ENCODE measurements at regions not wholly inside any gene's neighbourhood (a gene's known extent, or its start where the extent isn't known, plus 50 kb on each side); places are given as distances from the start of the nearest gene placed in this dataset.

- no peak for DNase-seq
Measured at GRCh38 chr2:60091266-60091665, 462.2 kb downstream of the BCL11A start.

DNA sequence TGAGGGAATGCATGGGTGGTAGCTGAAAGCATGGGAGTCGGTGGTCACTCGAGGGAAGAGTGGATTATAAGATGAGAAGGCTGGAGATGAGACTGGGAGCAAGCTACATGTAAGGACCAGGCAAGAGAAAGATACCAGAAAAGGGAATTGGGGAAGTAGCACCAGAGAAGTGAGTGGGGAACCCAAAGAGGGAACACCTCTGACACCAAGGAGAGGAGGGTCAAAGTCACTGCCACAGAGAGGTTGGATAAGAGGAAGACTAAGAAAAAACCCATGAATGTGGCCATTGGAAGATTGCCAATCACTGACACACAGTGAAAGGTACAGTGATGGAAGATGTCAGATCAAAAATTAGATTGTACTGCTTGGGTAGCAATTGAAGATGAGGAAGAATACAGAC is 473.9 kb downstream of the BCL11A start:
- no peak for DNase-seq

- no peak for DNase-seq
Measured at GRCh38 chr2:60075048-60075447, 478.4 kb downstream of the BCL11A start.

- no peak for DNase-seq
Measured at GRCh38 chr2:60073201-60073600, 480.3 kb downstream of the BCL11A start.

DNA sequence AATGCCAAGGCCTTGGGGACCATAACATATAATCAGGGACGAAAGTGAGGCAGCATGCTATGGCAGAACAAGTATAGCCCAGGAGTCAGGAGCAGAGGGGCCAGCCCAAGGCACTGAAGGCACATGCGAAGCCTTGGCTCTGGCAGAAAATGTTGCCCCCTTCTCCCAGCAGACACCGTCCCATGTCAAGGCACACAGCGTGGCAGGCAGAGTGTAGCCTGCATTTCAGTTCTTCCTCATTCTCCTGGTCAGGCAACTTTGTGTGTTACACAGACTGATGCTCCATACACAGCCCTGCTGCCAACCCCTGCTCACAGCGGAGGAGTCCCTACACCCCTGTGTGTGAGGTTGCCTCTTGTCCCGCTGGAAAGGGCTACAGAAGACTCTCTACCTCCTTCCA is 480.8 kb downstream of the BCL11A start:
- no peak for DNase-seq

DNA sequence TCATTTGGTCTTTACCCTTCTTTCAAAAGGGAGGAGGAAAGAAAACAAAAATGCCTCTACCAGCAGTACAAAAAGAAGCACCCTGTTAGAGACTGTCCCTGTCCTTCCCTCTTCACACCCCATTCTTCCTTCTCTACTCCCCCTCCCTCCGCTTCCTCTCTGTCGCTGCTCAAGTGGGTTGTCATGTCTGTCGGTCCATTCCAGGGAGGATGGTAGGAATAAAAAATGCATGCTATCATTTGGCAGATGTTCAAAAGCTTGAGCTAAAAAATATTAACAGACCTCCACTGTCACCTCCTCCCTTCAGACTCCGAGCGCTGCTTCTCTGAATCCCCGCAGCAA is 482.0 kb downstream of the BCL11A start:
- DNase-seq: no peak

- DNase-seq: no peak
Measured at GRCh38 chr2:60070736-60071489, 482.5 kb downstream of the BCL11A start.

- DNase-seq: no peak
Measured at GRCh38 chr2:60070196-60070595, 483.3 kb downstream of the BCL11A start.

DNA sequence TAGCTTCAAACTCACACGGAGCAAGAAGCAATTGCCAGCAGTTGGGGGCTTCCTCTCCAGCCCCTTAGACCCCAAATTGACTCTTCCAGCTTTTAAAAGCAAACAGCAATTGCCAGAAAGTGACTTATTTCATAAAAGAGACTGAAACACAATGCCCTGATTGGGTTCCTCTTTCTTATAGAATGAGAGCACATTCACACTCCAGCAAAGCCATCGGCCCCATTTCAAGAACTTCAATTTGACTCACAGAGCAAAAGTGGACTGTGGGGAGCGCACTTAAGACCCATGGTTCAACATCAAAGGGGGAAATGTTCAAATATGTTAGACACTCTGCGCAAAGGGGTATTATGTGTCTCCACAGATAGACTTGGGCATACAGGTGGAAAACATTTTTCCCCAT is 484.7 kb downstream of the BCL11A start:
- DNase-seq: no peak

DNA sequence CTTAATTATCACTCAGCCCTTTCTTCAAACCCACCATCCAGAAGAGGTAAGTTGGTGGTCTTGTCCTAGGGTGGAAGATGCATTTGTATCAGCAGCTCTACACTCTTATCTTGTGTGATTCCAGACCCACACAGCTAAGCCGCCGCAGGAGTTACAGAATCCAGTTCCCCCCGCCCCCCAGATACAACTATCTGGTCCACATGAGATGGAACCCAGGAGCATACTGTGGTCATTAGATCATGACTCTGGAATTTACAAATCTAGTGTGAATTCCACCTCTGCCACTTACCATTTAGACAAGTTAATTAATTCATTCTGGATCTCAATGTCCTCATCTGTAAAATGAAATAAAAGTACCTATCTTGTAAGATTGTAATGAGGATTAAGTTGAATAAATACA is 486.4 kb downstream of the BCL11A start:
- no peak for DNase-seq

- no peak for DNase-seq
Measured at GRCh38 chr2:60066096-60066839, 487.2 kb downstream of the BCL11A start.

DNA sequence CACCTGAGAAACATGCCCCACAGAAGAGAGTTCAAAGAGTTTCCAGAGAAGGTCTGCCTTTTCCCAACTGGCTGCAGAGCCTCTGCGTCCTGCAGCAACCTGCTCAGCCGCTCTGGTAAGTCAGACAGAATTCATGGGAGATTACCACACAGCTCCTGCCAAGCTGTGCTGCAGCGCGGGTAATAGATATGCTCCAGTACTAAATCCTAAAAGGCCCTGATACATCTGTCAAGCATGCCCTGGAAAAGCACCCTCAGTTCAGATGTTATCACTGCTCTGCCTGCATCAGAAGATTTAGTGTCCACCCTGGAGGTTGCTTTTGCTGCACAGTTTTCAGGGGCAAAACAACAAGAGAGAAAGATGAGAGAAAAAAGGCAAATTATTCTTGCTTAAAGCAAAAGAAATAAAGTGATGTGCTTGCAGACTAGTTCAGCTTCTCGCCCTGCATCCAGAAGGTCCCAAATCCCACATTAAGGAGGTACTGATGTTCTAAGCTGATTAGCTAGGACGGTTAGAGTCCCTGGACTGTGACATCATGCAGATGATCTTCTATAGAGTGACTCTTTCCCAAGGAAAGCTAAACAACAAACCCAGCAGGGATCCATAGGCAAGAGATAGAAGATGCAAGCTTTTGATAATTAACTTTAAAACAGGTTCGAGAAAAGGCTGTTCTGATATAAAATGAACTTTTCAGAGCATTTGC is 488.6 kb downstream of the BCL11A start:
- DNase-seq: no peak

- no peak for DNase-seq
Measured at GRCh38 chr2:60058781-60059180, 494.7 kb downstream of the BCL11A start.

DNA sequence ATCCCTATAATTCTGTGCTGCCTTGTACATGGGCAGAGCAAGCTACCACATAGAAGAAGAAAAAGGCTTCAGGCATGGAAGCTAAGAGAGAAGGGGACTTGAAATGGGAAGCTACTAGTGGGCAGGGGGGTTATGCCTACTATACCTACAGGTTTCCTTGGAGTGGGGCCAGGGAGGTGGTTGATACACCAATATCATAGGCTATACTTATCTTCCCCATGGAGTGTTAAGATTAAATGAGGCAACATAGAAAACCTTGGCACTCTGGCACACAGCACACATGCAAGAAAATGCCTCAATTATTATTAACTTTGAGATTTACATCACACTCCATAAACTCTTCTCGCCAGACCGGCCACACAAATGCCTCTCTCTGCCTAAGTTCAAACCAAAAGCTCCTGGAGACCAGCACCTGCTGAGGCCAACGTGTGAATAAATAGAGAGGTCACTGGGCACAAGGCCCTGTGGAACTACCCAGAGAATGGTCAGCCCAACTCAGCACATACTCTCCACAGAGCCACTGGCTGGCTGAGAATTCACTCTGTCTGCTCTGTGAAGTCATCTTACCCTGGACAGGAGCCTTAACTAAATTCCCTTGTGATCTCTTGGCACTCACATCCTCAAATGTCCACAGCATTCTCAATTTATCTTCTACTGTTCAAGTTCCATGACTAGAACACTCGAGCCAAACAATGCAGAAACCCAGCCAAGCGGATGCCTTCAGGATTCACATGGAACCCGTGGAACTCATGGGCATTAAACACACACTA is 498.7 kb downstream of the BCL11A start:
- DNase-seq: no peak

GRCh38 chr2:60053791-60054190 is 499.7 kb downstream of the BCL11A start:
- no peak for DNase-seq

DNA sequence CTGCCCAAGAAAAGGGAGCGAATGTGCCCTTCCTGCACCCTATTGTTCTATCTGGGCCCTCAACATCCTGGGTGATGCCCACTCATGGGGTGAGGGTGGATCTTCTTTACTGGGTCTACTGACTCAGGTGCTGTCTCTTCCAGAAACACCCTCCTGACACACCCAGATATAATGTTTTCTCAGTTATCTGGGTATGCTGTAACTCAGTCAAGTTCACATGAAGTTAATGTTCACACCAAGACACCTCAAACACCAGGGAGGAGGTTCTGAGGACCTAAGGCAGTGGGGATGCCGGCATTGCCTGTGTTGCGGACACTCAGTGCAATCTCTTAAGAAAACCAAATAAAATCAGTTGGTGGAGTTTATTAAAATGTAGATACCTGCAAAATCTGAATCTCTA is 500.9 kb downstream of the BCL11A start:
- DNase-seq: no peak

DNA sequence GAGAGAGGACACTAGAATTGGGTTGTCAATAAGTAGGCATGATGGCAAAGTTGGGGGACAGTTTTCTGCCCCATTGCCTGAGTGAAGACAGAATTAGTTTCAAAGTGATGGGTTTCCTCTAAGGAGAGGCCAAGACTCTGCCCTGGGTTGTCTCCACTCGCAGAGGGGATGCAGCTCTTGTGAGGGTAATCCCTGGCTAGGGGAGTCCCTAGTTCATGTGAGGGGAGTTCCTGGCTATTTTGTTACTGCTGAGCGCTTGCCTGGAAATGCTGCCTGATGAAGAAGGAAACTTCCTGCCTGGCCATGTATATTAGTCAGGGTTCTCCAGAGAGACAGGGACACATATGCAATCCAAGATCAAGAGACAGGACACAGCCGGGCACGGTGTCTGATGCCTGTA is 501.5 kb downstream of the BCL11A start:
- DNase-seq: no peak

- no peak for DNase-seq
Measured at GRCh38 chr2:60047944-60048525, 505.4 kb downstream of the BCL11A start.

GRCh38 chr2:60047347-60047746 is 506.1 kb downstream of the BCL11A start:
- DNase-seq: no peak

DNA sequence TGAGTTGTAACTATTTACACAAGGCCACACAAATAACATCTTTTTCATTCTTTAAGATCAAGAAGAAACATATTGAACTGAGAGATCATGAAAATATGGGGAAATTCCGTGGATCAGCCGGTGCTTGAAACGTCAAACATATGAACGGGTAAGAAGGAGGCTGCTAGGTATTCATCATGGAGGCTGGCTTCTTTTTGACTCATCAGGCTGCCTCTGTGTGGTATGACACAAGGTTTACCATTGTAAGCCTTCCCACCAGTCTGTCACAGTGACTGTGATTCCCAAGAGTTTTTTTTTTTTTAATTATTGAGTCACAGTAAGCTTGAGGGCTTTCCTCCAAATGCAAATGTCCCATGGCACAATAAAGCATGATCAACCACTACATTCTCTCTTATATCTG is 506.9 kb downstream of the BCL11A start:
- no peak for DNase-seq

DNA sequence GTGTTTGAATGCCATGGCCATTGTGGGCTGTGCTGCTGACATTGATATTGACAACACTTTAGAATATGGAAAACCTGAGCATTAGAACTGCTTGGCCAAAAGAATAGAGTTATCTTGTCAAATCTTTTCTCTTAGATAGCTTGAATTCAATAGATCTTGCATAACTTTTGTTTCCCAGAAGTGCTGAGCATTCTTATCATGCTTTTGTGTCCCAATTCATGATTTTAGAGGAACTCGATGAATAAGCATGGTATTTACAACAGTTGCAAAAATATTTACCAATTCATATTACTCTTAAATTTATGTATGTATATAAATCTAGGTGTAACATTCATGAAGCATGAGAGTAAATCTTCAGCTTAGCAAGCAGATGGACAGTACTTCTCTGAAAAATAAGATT is 508.0 kb downstream of the BCL11A start:
- no peak for DNase-seq

- DNase-seq: no peak
Measured at GRCh38 chr2:60044484-60044883, 509.0 kb downstream of the BCL11A start.

- no peak for DNase-seq
Measured at GRCh38 chr2:60042023-60042422, 511.4 kb downstream of the BCL11A start.
